HT1080 (cell line): ENCODE measurements at regions not wholly inside any gene's neighbourhood (a gene's known extent, or its start where the extent isn't known, plus 50 kb on each side); places are given as distances from the start of the nearest gene placed in this dataset.

Source experiments
- DNase-seq: peaks from one replicate; pipeline ENCODE4 v3.0.0-alpha.2; 2015; ENCODE audit warnings: low read depth

GRCh38 chr6:14658030-14658429, 540.5 kb downstream of the CD83 start:
- DNase-seq: no peak

GRCh38 chr6:14658886-14659561, 541.5 kb downstream of the CD83 start:
- peak; percentile 53 for DNase-seq

- DNase-seq: no peak
Observed at GRCh38 chr6:14659841-14660240, 542.3 kb downstream of the CD83 start.

- no peak for DNase-seq
Observed at GRCh38 chr6:14660806-14661579, 543.4 kb downstream of the CD83 start.

GRCh38 chr6:14661691-14662090, 544.1 kb downstream of the CD83 start:
- no peak for DNase-seq

- DNase-seq: no peak
Observed at GRCh38 chr6:14664112-14664601, 546.6 kb downstream of the CD83 start.

- no peak for DNase-seq
Observed at GRCh38 chr6:14664621-14665315, 547.2 kb downstream of the CD83 start.

GRCh38 chr6:14665827-14666724, 548.5 kb downstream of the CD83 start:
- DNase-seq: peak; percentile 99

- DNase-seq: no peak
Observed at GRCh38 chr6:14670806-14671205, 553.2 kb downstream of the CD83 start.

- peak; percentile 33 for DNase-seq
Observed at GRCh38 chr6:14671261-14671681, 553.7 kb downstream of the CD83 start.

- no peak for DNase-seq
Observed at GRCh38 chr6:14671937-14672336, 554.4 kb downstream of the CD83 start.

GRCh38 chr6:14673201-14673600, 555.6 kb downstream of the CD83 start:
- peak; percentile 72 for DNase-seq

GRCh38 chr6:14674458-14674857, 556.9 kb downstream of the CD83 start:
- no peak for DNase-seq

- no peak for DNase-seq
Observed at GRCh38 chr6:14674867-14675648, 557.5 kb downstream of the CD83 start.

GRCh38 chr6:14676064-14676463, 558.5 kb downstream of the CD83 start:
- no peak for DNase-seq

- no peak for DNase-seq
Observed at GRCh38 chr6:14676977-14677781, 559.6 kb downstream of the CD83 start.

- DNase-seq: peak; percentile 37
Observed at GRCh38 chr6:14681699-14682487, 564.0 kb upstream of the JARID2 start.

GRCh38 chr6:14682812-14683211, 563.1 kb upstream of the JARID2 start:
- DNase-seq: peak; percentile 70

GRCh38 chr6:14689639-14690038, 556.2 kb upstream of the JARID2 start:
- no peak for DNase-seq
